ENCODE measurements at regions not wholly inside any gene's neighbourhood (a gene's known extent, or its start where the extent isn't known, plus 50 kb on each side); places are given as distances from the start of the nearest gene placed in this dataset.

GRCh38 chr2:12325806-12326205 is 390.9 kb upstream of the TRIB2 start:
- no peak for TF ChIP-seq YY1 (IDR thresholded peaks at IDR 0.05; ENCODE audit: insufficient read depth, insufficient read length)
- TF ChIP-seq SUZ12 (IDR thresholded peaks at IDR 0.05; ENCODE audit: extremely low read depth, insufficient read depth, insufficient read length) = no peak
- TF ChIP-seq ZNF274 (IDR thresholded peaks at IDR 0.05; ENCODE audit: low read depth, low read length) = no peak
